Endodermal cell (in vitro differentiated cells): ENCODE measurements at regions not wholly inside any gene's neighbourhood (a gene's known extent, or its start where the extent isn't known, plus 50 kb on each side); places are given as distances from the start of the nearest gene placed in this dataset.

Experiments used
- DNase-seq: peaks from one replicate; pipeline ENCODE4 v3.0.0-alpha.2; 2017
- H3K27ac ChIP-seq: 2 replicates; pipeline ENCODE4 v1.5.1; 2013; ENCODE audit warnings: mild to moderate bottlenecking, low read depth, low read length, moderate library complexity
- H3K27me3 ChIP-seq: 2 replicates; pipeline ENCODE4 v1.6.1; 2013; ENCODE audit warnings: mild to moderate bottlenecking, low read length, moderate library complexity; ENCODE audit not compliant: insufficient read depth, control insufficient read depth, poor library complexity, severe bottlenecking
- H3K36me3 ChIP-seq: 2 replicates; pipeline ENCODE4 v1.7.0; 2013; ENCODE audit warnings: mild to moderate bottlenecking, low read length, moderate library complexity; ENCODE audit not compliant: control insufficient read depth, insufficient read depth
- H3K4me1 ChIP-seq: one replicate; pipeline ENCODE4 v1.7.0; 2013; ENCODE audit warnings: low read length; ENCODE audit not compliant: control insufficient read depth, insufficient read depth
- H3K4me3 ChIP-seq: 2 replicates; pipeline ENCODE4 v1.5.1; 2013; ENCODE audit warnings: mild to moderate bottlenecking, low read length, moderate library complexity
- H3K9ac ChIP-seq: 2 replicates; pipeline ENCODE4 v1.6.1; 2013; ENCODE audit warnings: mild to moderate bottlenecking, low read length, moderate library complexity; ENCODE audit not compliant: poor library complexity, severe bottlenecking; ENCODE audit errors: extremely low read depth
- H3K9me3 ChIP-seq: 2 replicates; pipeline ENCODE4 v1.6.1; 2013; ENCODE audit warnings: mild to moderate bottlenecking, low read length, moderate library complexity; ENCODE audit not compliant: control insufficient read depth
- H3K27ac Mint-ChIP-seq: 2 replicates; pipeline ENCODE4 v1.8.0; 2020; ENCODE audit warnings: mixed read lengths
- H3K27me3 Mint-ChIP-seq: 2 replicates; pipeline ENCODE4 v1.8.0; 2021; ENCODE audit warnings: mild to moderate bottlenecking, mixed read lengths; ENCODE audit not compliant: insufficient read depth
- H3K36me3 Mint-ChIP-seq: 2 replicates; pipeline ENCODE4 v1.8.0; 2020; ENCODE audit warnings: low read depth, mixed read lengths
- H3K4me1 Mint-ChIP-seq: 2 replicates; pipeline ENCODE4 v1.8.0; 2020; ENCODE audit warnings: mixed read lengths
- H3K4me3 Mint-ChIP-seq: 2 replicates; pipeline ENCODE4 v1.8.0; 2020; ENCODE audit warnings: mild to moderate bottlenecking, moderate library complexity, mixed read lengths
- H3K9me3 Mint-ChIP-seq: 2 replicates; pipeline ENCODE4 v1.8.0; 2020; ENCODE audit warnings: mild to moderate bottlenecking, mixed read lengths
- WGBS, 2 experiments: methylation state at CpG; one replicate each; pipeline versions ENCODE4 v1.1.5 to v1.1.7; 2013; ENCODE audit warnings: missing lambda C conversion rate in 2 of 2, mixed read lengths in 1 of 2; ENCODE audit not compliant: insufficient coverage in 1 of 2, insufficient read length in 1 of 2; 5-methylcytosine and 5-hydroxymethylcytosine counted together
- TF ChIP-seq, protein P1 (sequence below): fragments of 200-600 bp; sonication (generic); conservative IDR thresholded peaks from 2 replicates; pipeline ENCODE4 v1.5.0; 2021; ENCODE audit warnings: antibody characterized with exemption, mild to moderate bottlenecking

DNA sequence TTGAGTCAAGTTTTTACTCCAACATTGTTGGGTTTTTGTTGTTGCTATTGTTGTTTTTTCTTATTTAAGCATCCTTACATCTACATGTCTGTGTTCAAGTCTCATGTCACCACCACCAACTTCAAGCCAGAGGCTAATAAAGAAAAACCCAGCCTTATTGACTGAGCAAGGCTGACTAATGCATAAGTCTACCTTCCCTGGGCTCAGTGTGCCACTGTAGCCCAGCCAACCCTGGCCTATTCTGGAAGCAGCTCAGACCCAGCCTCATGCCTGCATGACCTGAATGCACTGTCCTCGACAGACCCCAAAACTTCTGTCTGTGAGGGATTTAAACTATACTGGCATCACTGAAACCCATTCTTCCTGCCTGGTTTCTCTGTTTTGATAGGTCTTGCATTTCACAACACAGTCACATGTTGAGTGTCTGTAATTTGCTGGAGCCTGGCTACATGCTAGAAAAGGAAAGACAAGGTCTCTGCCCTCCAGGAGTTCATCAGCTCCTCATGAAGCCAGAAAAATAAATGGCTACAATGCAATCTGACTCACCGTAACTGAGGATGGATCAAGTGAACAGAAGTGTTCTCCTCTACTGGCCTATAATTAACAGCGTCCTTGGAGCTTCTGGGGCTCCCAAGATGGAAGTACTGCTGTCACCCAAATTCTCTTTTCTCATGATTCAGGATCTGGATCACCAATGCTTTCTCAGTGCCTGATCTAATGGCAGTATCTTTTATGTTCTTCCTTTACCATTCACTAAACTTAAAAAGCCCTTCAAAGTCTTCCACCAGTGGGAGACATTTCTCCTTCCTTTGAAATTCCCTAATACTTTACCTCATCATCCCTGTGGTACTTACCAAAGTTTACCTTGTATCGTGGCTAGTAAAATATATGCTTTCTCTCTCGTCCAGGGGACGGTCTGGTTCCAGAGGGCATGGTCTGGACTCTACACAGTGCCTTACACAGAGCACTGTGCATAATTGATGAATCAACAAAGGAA, 103.9 kb upstream of the IFNE start:
- WGBS, 2 experiments: 93 to 98% methylated on average over 4 to 6 of the region's 6 CpGs
- H3K4me1 Mint-ChIP-seq: peaks cover 6% of the 10 kb centered on the region
- H3K27ac Mint-ChIP-seq: no peak overlapping the region
- H3K27me3 ChIP-seq: no peaks in the 10 kb centered on the region
- H3K4me3 ChIP-seq: no peak overlapping the region
- H3K4me1 ChIP-seq: no peaks in the 10 kb centered on the region
- H3K4me3 Mint-ChIP-seq: no peak overlapping the region
- no peak overlapping the region for H3K27ac ChIP-seq
- TF ChIP-seq, protein P1, sequence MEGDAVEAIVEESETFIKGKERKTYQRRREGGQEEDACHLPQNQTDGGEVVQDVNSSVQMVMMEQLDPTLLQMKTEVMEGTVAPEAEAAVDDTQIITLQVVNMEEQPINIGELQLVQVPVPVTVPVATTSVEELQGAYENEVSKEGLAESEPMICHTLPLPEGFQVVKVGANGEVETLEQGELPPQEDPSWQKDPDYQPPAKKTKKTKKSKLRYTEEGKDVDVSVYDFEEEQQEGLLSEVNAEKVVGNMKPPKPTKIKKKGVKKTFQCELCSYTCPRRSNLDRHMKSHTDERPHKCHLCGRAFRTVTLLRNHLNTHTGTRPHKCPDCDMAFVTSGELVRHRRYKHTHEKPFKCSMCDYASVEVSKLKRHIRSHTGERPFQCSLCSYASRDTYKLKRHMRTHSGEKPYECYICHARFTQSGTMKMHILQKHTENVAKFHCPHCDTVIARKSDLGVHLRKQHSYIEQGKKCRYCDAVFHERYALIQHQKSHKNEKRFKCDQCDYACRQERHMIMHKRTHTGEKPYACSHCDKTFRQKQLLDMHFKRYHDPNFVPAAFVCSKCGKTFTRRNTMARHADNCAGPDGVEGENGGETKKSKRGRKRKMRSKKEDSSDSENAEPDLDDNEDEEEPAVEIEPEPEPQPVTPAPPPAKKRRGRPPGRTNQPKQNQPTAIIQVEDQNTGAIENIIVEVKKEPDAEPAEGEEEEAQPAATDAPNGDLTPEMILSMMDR: peak; percentile 49
- no peaks in the 10 kb centered on the region for H3K36me3 ChIP-seq
- H3K9me3 ChIP-seq: no peaks in the 10 kb centered on the region
- H3K9ac ChIP-seq: no peak overlapping the region
- H3K36me3 Mint-ChIP-seq: no peaks in the 10 kb centered on the region
- no peaks in the 10 kb centered on the region for H3K9me3 Mint-ChIP-seq
- no peak for DNase-seq
- H3K27me3 Mint-ChIP-seq: no peaks in the 10 kb centered on the region

DNA sequence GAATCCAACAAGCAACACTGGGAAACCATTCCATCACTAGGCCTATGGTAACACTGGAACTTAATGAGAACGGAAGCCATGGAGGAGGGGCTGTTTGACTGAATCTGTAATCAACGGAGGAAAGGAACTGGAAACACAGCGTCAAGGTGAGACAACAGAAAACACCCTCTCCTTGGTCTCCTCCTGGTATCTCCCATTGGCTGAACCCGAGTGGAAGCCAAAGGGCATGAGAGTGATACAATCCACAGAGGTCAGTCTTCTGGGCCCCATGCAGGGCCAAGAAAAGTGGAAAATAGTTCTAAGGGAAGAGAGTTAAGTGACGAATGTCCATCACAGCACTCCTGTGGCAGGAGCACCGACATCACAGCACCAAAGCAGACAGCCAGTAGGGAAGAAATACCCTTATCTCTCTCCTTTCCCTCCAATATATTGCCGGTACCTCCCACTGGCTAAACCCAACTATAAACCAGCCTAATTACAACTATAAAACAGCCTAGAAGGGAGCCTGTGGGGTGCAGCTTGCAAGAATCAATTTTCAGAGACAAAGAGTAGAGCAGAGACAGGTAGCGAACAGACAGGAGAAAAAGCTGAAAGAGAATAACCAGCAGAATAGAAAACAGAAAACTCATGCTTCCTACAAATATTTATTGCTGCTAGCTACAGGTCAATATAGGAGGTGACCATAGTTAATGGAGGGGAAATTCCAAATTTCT, 107.4 kb upstream of the IFNE start:
- Mint-ChIP-seq H3K27me3 (no peaks in the 10 kb centered on the region), H3K4me1 (peaks cover 17% of the 10 kb centered on the region), H3K4me3 (no peak overlapping the region), H3K9me3 (no peaks in the 10 kb centered on the region), H3K36me3 (no peaks in the 10 kb centered on the region), H3K27ac (no peak overlapping the region)
- H3K4me1 ChIP-seq: no peaks in the 10 kb centered on the region
- no peaks in the 10 kb centered on the region for H3K9me3 ChIP-seq
- 84 to 92% methylated on average over 5 to 8 of the region's 8 CpGs for WGBS, 2 experiments
- peak; percentile 42 for DNase-seq
- H3K27ac ChIP-seq: no peak overlapping the region
- H3K27me3 ChIP-seq: no peaks in the 10 kb centered on the region
- no peaks in the 10 kb centered on the region for H3K36me3 ChIP-seq
- TF ChIP-seq, protein P1: no peak
- no peak overlapping the region for H3K4me3 ChIP-seq
- H3K9ac ChIP-seq: no peak overlapping the region

DNA sequence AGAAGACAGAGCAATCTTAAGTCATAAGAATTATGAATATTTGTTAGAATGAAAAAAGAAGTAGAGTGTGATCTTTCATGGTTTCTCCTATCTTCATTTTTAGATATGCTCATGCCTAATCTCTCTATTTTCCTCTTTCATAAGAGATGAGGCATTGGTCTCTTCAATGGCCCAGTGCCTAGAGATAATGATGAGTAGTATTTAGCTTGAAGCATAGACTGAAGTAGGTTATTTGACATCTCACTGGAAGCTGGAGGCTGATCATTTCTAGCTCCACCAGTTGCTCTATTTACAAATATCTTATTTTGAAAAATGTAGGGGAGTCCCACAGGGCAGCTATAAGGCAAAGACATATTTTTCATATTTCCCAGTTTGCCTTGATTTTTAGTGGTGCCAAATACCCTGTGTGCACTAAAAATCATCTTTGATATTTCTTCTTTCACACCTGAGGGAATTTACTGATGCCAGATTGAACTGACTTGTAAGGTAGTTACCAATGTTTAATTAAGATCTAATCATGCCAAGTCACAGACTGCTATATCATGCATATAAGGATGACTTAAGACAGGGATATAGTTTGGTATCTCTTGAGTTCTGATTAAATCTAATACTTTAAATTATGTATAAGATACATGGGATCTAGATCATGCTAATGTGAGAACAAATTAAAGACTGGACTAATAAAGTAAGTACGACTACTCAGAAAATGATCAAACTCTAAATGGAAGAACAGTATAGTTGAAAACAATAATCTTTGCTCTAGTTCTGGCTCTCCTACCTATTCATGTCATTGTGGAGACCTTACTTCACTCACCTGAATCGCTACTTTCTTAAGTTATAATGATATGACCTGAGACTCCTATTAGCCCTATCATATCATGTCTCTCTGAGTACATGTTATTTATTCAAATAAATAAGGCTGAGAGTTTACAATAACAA, 108.2 kb upstream of the IFNE start:
- H3K36me3 ChIP-seq: no peaks in the 10 kb centered on the region
- H3K27ac ChIP-seq: no peak overlapping the region
- DNase-seq: no peak
- Mint-ChIP-seq H3K27ac (no peak overlapping the region), H3K27me3 (no peaks in the 10 kb centered on the region), H3K4me1 (peaks cover 17% of the 10 kb centered on the region), H3K9me3 (no peaks in the 10 kb centered on the region), H3K36me3 (no peaks in the 10 kb centered on the region), H3K4me3 (no peak overlapping the region)
- no peaks in the 10 kb centered on the region for H3K4me1 ChIP-seq
- no peaks in the 10 kb centered on the region for H3K27me3 ChIP-seq
- TF ChIP-seq, protein P1: no peak
- no peaks in the 10 kb centered on the region for H3K9me3 ChIP-seq
- WGBS, 2 experiments: 96% methylated on average over 2 of the region's 2 CpGs; no CpG with 5 or more reads in 1 of the 2 experiments
- H3K4me3 ChIP-seq: no peak overlapping the region
- H3K9ac ChIP-seq: no peak overlapping the region
